Posterior vena cava (tissue), 2 donors: ENCODE measurements at regions not wholly inside any gene's neighbourhood (a gene's known extent, or its start where the extent isn't known, plus 50 kb on each side); places are given as distances from the start of the nearest gene placed in this dataset.
A peak's percentile ranks its signal among the peaks of the same experiment; 100 is the strongest.
"Not testable (repeated sequence)": the region's sequence is repeated elsewhere in the genome, so short reads cannot be mapped to it uniquely, and the experiment has no call there.

Source experiments
- DNase-seq: peaks from one replicate; pipeline ENCODE4 v3.0.0-alpha.2; 2020; ENCODE audit warnings: low spot score
- intact Hi-C, 2 donors: fragments of 100-400 bp; cut with DNase I; formaldehyde crosslinking; loops; one replicate each; pipeline versions ENCODE4 v1.14.1 to v1.14.2; 2022 to 2023
- donor health status: DM: yes; HTN: yes; CAD: no.
- donor health status: DM: yes; HTN: yes; CAD: no.

DNA sequence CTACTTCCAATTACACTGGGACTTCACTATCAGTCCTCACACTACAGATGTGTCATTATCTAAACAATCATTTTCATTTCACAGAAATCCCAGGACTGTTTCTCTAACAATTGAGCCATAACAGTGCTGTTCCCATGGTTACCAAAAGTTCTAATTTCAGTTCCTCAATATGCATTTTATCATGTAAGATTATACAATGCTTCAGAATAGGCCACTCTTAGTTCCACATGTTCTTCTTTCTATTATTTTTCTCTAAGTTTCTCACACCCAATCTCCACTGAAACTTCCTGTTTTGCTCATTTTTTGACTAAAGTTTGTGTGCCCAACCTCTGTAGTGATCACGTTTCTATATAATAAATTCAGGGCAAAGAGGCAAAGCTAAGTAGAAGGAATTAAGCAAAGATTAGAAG, 185.8 kb downstream of the DUSP6 start:
- intact Hi-C loops: no loop called here
- DNase-seq: no peak

DNA sequence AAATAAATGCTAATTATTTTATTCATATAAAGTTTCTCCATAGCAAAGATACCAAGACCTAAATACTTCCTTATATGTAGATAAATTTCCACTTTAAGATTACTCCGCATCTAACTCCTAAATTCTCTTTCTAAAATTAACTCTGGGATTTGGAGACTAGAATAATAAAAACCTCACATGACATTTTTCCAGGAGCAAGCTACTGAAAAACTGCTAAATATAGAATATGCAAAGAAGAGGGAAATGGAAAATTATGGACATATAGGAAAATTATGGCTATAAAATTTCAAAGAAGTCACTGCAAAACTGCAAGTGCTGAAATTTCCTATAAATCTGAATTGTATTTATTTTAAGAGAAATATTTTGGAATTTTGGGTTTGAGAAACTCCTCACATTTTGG, 186.2 kb downstream of the DUSP6 start:
- DNase-seq: no peak

DNA sequence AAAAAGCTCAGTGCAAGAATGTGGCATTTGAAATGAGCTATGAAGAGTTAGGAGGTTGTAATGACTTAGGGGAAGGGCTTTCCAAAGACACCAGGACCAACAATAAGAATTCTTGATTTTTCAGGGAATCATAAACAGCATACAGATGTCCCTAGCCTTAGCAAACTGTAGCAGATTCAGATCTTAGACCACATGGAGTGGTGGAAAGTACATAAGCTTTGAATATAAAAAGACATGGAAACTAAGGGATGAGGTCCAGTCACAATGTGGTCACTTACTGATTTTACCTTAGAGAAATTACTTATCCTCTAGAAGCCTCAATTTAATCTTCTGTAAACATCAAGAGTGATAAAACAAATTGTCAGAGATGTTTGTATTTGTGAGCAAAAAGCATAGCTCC, 186.6 kb downstream of the DUSP6 start:
- DNase-seq: no peak
- intact Hi-C loops: no loop called here

More for the DNA sequence above, 186.2 kb downstream of the DUSP6 start:
- intact Hi-C loops: no loop called here

DNA sequence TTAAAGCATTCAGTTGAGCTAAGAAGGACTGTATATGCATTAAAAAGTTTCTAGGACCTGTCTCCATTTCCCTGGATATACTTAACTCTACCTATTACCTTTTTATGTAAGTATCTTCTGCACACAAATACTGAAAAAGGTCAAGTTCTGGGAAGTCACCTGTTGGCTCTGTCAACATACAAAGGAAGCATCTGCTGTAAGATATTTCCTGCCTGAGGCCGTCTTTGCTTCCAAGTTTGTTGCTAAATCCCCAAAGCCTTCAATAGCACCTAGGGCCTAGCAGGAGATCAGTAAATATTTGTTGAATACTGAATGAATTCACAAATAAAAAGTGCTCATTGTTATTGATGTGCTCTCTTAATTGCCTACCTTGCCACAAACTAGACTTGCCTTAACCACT, 188.4 kb downstream of the DUSP6 start:
- DNase-seq: no peak
- intact Hi-C loops: loop anchor here in 1 of 2 donors (5.0 kb wide), 1 partner anchor 188 kb away; the partner anchor contains the start of gene DUSP6

DNA sequence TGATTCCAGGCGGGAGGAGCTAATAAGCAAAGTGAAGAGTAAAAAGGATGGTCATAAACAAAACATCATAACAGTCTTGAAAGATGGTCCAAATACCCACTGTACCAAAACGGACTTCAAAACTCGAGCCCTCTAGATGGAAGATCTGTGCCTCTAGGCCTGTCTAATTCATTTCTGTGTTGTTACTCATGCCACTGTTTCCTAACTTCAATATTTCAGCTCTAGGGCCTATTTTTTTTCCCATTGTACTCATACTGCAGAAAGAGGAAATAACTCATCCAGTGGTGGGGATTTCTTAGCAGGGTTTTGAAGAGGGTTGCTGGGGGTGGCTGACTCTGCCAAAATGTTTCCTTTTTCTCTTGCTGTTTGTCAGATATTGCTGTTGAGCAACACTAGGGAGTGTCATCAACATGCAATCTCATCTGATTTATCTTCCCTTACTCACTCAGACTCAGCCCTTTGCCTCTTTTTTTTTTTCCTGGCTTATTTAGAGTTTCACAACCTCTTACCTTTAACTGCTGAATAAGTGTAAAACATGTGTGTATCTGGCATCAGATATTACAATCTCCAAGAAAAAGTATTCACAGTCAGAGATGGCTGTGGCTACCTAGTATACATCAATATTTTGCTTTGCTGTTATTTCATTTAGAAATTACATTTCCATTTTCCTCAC, 189.6 kb downstream of the DUSP6 start:
- DNase-seq: peak; percentile 87
- intact Hi-C loops: loop anchor here in 1 of 2 donors (5.0 kb wide), 1 partner anchor 190 kb away; the partner anchor contains the start of gene DUSP6

DNA sequence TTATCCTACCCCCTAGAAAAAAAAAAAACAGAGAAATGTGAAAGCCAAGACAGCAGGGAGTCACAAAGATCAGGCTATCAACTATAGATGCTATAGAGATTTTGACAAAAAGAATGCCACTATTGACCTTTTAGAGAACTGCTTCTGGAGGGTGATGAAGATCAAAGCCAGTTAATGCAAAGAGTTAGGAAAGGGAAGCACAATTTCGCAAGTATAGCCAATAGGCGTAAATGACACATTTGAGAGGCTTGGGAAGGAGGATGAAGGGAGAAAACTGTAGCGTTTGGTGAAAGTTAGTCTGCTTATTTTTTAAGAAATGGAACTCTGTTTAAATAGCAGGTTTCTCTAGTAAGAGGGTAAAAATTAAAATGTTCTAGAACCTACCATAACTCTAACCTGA, 190.7 kb downstream of the DUSP6 start:
- intact Hi-C loops: loop anchor here in 1 of 2 donors (5.0 kb wide), 1 partner anchor 191 kb away; the partner anchor contains the start of gene DUSP6
- no peak for DNase-seq

DNA sequence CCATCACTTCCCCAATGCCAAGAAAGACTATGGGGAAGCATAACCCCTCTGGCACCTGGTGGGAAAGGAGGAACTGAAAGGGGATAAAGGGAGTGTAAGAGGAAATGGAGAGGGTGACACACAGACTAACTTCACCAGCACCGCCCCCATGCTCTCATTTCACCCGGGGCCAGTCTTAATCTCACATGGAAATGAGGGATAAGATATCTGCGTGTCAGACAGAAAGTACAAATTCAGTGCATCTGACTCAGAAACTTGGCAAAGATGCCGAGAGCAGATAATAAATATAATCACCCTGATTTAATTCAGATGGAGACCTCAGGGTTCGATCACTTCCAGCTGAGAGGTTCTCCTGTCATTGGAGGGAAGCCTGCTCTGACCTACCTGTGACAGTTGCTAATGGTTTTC, 191.6 kb downstream of the DUSP6 start:
- intact Hi-C loops: loop anchor here in 1 of 2 donors (5.0 kb wide), 1 partner anchor 192 kb away; the partner anchor contains the start of gene DUSP6
- DNase-seq: peak; percentile 89

DNA sequence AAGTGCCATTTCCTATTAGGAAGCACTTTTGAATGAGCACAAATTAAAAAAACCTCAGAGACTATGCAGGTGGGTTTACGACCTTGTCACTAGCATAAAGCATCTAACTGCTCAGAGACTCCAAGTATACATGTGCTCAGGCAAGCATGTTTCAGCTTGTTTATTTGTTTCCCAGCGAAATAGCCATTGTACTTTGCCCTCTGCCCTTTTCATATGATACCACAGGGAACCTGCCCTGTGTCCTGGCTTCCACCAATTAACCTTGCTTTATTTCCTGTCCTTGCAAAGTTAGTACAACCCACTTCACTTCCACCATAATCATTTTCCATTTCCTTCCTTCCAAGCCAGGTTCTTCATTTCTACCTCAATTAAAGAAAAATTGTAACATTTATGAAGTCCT, 194.9 kb downstream of the DUSP6 start:
- no peak for DNase-seq
- intact Hi-C loops: loop anchor here in 1 of 2 donors (5.0 kb wide), 1 partner anchor 185 kb away; no protein-coding TSS in a partner anchor

DNA sequence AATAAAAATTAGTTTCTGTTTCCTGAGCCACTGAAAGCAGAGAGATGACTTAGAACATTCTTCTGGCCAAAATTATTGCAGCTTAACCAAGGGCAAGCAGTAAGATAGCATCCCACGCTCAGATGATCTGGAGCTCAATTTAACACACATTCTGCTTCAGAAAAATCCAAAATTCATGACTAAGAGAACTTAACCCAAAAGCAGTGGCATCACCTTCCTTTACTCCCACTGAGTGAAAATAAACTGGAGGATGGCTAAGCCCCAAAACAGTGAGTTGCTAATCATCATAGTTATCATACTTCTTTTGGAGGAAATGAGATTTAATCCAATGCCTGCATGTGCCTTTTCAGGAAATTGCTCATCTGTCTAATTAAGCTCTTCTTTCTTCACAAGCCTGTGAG, 195.4 kb downstream of the DUSP6 start:
- intact Hi-C loops: loop anchor here in 1 of 2 donors (5.0 kb wide), 1 partner anchor 185 kb away; no protein-coding TSS in a partner anchor
- no peak for DNase-seq

DNA sequence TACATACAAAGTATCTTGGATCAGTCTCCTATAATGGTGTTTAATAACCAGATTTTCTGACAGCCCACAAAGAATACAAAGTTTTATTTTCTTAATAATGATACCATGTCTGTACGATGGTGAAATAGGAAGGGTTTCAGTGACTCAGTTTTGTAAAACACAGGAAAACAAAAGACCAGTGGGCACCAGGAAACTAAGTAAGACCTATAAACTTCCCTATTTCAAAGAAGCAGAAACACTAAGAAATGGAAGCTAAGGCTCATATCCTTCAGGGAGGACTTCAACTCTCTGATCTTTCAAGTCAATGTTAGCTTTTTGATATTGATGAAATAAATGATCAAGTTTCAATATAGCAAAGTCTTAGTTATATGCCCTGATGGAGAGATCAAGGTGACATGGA, 196.0 kb downstream of the DUSP6 start:
- DNase-seq: no peak
- intact Hi-C loops: loop anchor here in 1 of 2 donors (5.0 kb wide), 1 partner anchor 186 kb away; no protein-coding TSS in a partner anchor

DNA sequence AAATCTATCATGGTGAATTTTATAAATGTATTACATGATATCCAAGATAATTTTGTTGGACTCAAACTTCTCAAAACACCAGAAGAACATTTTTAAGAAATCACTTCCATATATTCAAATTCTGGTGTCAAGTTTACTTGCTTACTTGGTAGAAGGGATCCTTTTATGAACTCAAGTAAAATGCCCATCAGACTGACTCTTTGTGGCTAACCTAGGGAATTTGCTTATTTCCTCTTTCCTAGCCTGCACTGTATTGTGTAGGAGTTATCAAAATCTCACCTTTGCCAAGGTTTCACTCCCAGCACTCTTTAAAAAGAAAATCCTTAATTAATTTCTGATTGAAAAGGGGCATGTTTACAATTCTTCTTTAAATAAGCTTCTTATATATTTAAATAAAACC, 196.5 kb downstream of the DUSP6 start:
- no peak for DNase-seq
- intact Hi-C loops: loop anchor here in 1 of 2 donors (2.0 to 5.0 kb wide), 2 partner anchors 61 to 186 kb away; no protein-coding TSS in a partner anchor

DNA sequence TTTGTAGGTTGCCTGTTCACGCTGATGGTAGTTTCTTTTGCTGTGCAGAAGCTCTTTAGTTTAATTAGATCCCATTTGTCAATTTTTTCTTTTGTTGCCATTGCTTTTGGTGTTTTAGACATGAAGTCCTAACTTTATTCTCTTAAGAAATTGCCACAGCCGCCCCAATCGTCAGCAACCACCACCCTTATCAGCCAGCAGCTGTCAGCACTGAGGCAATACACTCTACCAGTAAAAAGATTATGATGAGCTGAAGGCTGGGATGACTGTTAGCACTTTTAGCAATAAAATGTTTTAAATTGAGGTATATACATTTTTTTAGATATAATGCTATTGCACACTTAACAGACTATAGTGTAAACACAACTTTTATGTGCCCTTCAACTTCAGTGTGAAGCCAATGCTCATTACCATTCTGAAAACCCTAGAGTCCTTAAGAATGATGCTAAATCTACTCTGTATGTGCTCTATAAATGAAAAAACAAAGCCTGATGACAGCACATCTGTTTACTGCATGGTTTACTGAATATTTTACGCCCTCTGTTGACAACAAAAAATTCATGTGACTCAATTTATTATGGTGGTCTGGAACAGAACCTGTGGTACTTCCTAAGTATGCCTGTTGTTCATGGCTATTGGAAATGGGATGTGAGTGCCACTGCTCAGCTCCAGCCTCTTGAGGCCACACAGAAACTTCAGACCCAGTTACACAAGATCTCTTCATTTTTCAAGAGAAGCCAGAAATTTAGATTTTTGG, 197.4 kb downstream of the DUSP6 start:
- no peak for DNase-seq
- intact Hi-C loops: loop anchor here in 1 of 2 donors (2.0 to 5.0 kb wide), 2 partner anchors 60 to 187 kb away; no protein-coding TSS in a partner anchor

DNA sequence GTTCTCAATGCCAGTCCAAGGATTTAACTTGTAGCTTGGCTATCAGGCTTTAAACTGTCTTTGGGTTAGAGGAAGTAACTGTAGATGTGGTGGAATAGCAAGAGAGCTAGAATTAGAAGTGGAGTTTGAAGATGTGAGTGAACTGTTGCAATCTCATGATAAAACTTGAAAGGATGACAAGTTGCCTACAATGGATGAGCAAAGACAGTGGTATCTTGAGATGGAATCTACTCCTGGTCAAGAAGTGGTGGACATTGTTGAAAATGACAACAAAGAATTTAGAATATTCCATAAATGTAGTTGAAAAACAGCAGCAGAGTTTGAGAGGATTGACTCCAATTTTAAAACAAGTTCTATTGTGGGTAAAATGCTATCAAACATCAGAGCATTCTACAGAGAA, 199.0 kb downstream of the DUSP6 start:
- DNase-seq: no peak
- intact Hi-C loops: no loop called here

DNA sequence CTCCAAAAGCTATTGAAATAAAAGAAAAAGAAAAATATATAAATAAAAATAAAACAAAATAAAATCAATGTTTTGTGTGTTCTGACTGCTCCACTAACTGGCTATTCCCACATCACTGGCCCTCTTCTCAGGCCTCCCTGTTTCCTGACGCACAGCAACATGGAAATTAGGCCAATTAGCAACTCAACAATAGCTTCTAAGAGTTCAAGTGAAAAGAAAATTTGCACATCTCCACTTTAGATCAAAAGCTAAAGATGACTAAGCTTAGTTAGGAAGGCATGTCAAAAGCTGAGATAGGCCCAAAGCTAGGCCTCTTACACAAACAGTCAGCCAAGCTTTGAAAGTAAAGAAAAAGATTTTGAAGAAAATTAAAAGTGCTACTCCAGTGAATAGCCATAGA, 200.8 kb downstream of the DUSP6 start:
- intact Hi-C loops: no loop called here
- DNase-seq: no peak

DNA sequence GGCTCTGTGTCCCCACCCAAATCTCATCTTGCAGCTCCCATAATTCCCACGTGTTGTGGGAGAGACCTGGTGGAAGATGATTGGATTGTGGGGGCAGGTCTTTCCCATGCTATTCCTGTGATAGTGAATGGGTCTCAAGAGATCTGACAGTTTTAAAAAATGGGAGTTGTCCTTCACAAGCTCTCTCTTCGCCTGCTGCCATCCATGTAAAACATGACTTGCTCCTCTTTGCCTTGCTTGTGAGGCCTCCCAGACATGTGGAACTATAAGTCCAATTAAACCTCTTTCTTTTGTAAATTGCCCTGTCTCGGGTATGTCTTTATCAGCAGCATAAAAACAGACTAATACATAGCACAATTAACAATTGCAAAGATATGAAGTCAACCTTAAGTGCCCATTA, 201.5 kb downstream of the DUSP6 start:
- intact Hi-C loops, DNase-seq: not testable (repeated sequence)

DNA sequence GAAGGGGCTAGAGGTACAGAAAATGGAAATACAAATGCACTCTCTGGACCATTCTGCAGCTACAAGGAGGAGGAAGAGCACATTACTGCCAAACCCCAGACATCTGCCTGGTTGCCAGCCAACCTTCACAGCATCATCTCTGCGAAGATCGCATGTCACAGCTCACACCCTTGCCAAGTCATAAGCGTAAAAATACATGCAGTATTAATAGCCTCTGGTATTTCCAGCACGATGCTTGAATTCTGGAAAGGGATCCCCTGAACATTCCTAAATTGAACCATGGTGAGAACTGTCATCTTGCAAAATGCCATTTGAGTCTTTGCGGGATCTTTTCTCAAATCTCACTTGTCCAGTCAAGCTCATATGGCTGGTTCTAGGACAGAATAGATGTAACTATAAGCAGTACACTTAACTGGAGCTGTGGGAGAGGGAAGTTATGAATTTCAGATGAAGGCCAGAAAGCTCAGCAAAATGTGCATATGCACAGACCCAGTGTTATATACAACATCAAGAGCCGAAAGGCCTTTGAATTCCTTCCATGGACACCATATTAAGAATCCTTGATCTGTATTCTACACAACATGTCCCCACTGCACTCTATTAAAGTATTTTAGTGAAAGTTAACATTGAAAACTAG, 211.6 kb downstream of the DUSP6 start:
- intact Hi-C loops: no loop called here
- DNase-seq: peak; percentile 80

DNA sequence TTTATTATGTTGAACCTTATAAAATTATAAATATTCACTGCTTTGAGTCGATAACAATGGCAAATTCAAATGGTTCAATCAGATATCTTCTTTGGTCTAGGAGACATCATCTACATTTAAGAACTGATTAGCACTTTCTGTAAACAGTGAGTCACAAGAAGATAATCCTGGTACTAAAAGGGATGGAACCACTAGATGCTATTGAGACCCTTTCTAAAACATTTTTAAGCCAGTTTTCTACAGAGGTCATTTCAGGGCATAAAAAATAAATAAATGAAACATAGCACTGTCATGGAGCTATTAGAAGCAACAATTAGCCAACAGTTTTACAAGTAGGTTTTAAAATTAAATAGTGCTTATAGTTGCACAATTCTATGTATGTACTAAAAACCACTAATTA, 212.2 kb downstream of the DUSP6 start:
- DNase-seq: no peak
- intact Hi-C loops: no loop called here

DNA sequence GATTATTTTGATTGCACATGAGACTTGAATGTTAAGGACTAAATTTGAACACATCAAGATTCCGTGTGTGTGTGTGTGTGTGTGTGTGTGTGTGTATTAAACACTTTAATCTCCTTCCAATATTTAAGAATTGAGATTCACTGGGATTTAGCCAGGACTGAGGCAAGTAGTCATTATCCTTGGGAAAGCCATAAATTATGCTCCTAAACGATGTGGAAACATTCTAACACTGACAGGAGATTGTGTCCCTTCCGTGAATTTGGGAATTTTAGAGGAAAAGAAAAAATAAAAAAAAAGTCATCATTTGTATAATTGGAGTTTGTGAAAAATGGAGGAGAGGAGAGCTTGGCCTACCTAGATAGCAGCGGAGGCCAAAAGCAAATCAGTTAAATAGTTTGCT, 212.9 kb downstream of the DUSP6 start:
- intact Hi-C loops: no loop called here
- DNase-seq: no peak

DNA sequence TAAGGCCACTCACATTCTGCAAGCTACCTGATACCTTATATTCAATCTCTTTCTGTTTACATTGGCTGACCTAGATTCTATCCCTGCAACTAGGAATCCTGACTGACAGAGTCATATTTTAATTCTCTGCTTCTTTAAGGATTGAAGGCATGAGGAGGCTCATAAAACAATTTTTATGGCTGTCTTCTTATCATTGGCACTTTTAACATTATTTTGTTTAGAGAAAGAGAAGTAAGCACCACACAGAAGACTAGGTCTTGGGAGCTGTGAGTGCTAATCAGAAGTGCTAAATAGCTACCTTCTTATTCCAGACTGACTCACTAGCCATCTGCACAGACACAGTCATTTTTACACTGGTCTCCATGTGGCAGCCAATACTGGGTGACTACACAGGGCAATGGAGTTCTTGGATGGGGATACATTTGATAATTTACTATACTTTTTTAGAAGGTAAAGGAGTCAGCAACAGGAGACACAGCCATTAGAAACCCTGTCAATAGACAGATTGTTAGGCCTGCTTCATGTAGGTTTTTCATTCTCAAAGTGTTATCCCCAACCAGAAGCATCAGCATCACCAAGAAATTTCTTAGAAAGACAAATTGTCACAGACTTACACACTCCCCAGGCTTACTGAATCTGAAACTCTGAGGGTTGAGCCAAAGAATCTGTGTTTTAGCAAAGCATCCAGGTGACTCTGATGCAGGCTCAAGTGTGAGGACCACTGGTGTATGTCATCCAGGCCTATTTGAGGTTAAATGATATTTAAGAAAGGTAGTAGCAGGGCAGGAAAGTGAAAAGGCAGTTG, 214.1 kb downstream of the DUSP6 start:
- no peak for DNase-seq
- intact Hi-C loops: no loop called here
